ENCODE measurements at regions not wholly inside any gene's neighbourhood (a gene's known extent, or its start where the extent isn't known, plus 50 kb on each side); places are given as distances from the start of the nearest gene placed in this dataset.

- Histone ChIP-seq H3K4me1 (ENCODE audit: insufficient read depth) (peaks cover 14% of the 10 kb centered on the region; the same call in 1 of the 2 replicates), H3F3A (replicated peaks; ENCODE audit: low read depth) (no peaks in the 10 kb centered on the region), H4K20me1 (replicated peaks; ENCODE audit: insufficient read depth) (no peaks in the 10 kb centered on the region), H3K27ac (ENCODE audit: low read depth) (no peak overlapping the region), H2AFZ (peak overlapping the region; percentile 1; the same call in 1 of the 2 replicates), H3K4me2 (peak overlapping the region; percentile 44; the same call in 1 of the 2 replicates), H3K36me3 (ENCODE audit: insufficient read depth) (no peaks in the 10 kb centered on the region), H3K9me2 (ENCODE audit: insufficient read depth) (no peaks in the 10 kb centered on the region), H3K4me3 (no peak overlapping the region), H3K27me3 (ENCODE audit: insufficient read depth) (no peaks in the 10 kb centered on the region), H3K79me2 (replicated peaks; ENCODE audit: insufficient read depth) (no peaks in the 10 kb centered on the region)
- DNase-seq (ENCODE audit: low spot score) (peak; percentile 31), ATAC-seq (peak; percentile 87)
- Mint-ChIP-seq H3K27me3 (ENCODE audit: insufficient read depth, low read depth, poor library complexity) (peaks cover 4% of the 10 kb centered on the region), H3K4me3 (no peak overlapping the region; the same call in 2 of the 3 replicates), H3K4me1 (peaks cover 23% of the 10 kb centered on the region), H3K27ac (0 out of 2 replicates have a peak overlapping the region, but pooled peaks have one; percentile 10), H3K36me3 (ENCODE audit: low read depth) (no peaks in the 10 kb centered on the region), H3K9me3 (no peaks in the 10 kb centered on the region)
- no peak for TF ChIP-seq EZH2phosphoT487 (IDR thresholded peaks at IDR 0.05; ENCODE audit: unreplicated experiment)
- TF ChIP-seq ZNF331 (CRISPR knock-in tag; IDR thresholded peaks at IDR 0.05; ENCODE audit: low read depth) = no peak
- TF ChIP-seq CREB1 (CRISPR knock-in tag; IDR thresholded peaks at IDR 0.05; ENCODE audit: low read depth) = no peak
- TF ChIP-seq, protein P1, sequence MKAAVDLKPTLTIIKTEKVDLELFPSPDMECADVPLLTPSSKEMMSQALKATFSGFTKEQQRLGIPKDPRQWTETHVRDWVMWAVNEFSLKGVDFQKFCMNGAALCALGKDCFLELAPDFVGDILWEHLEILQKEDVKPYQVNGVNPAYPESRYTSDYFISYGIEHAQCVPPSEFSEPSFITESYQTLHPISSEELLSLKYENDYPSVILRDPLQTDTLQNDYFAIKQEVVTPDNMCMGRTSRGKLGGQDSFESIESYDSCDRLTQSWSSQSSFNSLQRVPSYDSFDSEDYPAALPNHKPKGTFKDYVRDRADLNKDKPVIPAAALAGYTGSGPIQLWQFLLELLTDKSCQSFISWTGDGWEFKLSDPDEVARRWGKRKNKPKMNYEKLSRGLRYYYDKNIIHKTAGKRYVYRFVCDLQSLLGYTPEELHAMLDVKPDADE (IDR thresholded peaks at IDR 0.05) = no peak
- TF ChIP-seq, protein P2, sequence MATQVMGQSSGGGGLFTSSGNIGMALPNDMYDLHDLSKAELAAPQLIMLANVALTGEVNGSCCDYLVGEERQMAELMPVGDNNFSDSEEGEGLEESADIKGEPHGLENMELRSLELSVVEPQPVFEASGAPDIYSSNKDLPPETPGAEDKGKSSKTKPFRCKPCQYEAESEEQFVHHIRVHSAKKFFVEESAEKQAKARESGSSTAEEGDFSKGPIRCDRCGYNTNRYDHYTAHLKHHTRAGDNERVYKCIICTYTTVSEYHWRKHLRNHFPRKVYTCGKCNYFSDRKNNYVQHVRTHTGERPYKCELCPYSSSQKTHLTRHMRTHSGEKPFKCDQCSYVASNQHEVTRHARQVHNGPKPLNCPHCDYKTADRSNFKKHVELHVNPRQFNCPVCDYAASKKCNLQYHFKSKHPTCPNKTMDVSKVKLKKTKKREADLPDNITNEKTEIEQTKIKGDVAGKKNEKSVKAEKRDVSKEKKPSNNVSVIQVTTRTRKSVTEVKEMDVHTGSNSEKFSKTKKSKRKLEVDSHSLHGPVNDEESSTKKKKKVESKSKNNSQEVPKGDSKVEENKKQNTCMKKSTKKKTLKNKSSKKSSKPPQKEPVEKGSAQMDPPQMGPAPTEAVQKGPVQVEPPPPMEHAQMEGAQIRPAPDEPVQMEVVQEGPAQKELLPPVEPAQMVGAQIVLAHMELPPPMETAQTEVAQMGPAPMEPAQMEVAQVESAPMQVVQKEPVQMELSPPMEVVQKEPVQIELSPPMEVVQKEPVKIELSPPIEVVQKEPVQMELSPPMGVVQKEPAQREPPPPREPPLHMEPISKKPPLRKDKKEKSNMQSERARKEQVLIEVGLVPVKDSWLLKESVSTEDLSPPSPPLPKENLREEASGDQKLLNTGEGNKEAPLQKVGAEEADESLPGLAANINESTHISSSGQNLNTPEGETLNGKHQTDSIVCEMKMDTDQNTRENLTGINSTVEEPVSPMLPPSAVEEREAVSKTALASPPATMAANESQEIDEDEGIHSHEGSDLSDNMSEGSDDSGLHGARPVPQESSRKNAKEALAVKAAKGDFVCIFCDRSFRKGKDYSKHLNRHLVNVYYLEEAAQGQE (IDR thresholded peaks at IDR 0.05; ENCODE audit: unreplicated experiment) = no peak
These were observed 207.2 kb upstream of the PGR start for GRCh38 chr11:101336858-101337257.

DNA sequence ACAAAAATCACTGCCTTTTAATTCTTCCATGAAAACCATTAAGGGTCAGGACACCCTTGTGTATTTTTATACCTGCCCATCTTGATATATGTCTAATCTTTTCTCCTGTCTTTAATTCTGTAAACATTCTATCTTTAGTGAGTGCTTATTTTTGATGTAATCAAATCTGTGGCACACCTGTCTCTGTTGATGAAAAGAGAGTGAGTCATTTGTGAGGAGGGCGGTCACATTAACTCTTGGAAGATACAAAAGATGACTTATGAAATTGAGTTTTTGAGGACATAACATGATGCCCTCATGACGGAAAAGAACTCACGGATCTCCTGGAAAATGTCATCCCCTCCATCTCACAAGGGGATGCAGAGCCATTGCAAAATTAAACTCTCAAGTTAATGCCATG is 206.5 kb upstream of the PGR start:
- Histone ChIP-seq H3K36me3 (ENCODE audit: insufficient read depth) (no peaks in the 10 kb centered on the region), H3K79me2 (replicated peaks; ENCODE audit: insufficient read depth) (no peaks in the 10 kb centered on the region), H2AFZ (peak overlapping the region; percentile 1; the same call in 1 of the 2 replicates), H3K27me3 (ENCODE audit: insufficient read depth) (no peaks in the 10 kb centered on the region), H3K4me2 (peak overlapping the region; percentile 44; the same call in 1 of the 2 replicates), H4K20me1 (replicated peaks; ENCODE audit: insufficient read depth) (no peaks in the 10 kb centered on the region), H3K4me1 (ENCODE audit: insufficient read depth) (peaks cover 14% of the 10 kb centered on the region; the same call in 1 of the 2 replicates), H3F3A (replicated peaks; ENCODE audit: low read depth) (no peaks in the 10 kb centered on the region), H3K9me2 (ENCODE audit: insufficient read depth) (no peaks in the 10 kb centered on the region), H3K4me3 (no peak overlapping the region), H3K27ac (ENCODE audit: low read depth) (no peak overlapping the region)
- Mint-ChIP-seq H3K4me3 (no peak overlapping the region), H3K4me1 (peaks cover 23% of the 10 kb centered on the region), H3K9me3 (no peaks in the 10 kb centered on the region), H3K27me3 (ENCODE audit: insufficient read depth, low read depth, poor library complexity) (peaks cover 4% of the 10 kb centered on the region), H3K36me3 (ENCODE audit: low read depth) (no peaks in the 10 kb centered on the region), H3K27ac (no peak overlapping the region; the same call in 1 of the 2 replicates)
- ATAC-seq (no peak), DNase-seq (ENCODE audit: low spot score) (no peak)
- TF ChIP-seq, protein P2 (IDR thresholded peaks at IDR 0.05; ENCODE audit: unreplicated experiment) = no peak
- no peak for TF ChIP-seq JUNB (IDR thresholded peaks at IDR 0.05; ENCODE audit: unreplicated experiment)
- TF ChIP-seq, protein P1 (IDR thresholded peaks at IDR 0.05) = no peak

Data from GM23338 (cell line).